H9 (cell line): ENCODE measurements at regions not wholly inside any gene's neighbourhood (a gene's known extent, or its start where the extent isn't known, plus 50 kb on each side); places are given as distances from the start of the nearest gene placed in this dataset.

Source experiments
- DNase-seq: peaks from one replicate; pipeline ENCODE4 v3.0.0-alpha.2; 2017
- H2AFZ ChIP-seq: one replicate; pipeline ENCODE4 v1.6.1; 2013; ENCODE audit warnings: mild to moderate bottlenecking, low read length, control low read depth, moderate library complexity
- H2AK5ac ChIP-seq: 2 replicates; pipeline ENCODE4 v1.6.1; 2013; ENCODE audit warnings: low read length, control low read depth, mixed read lengths; ENCODE audit not compliant: insufficient read length
- H2BK120ac ChIP-seq: one replicate; pipeline ENCODE4 v1.6.1; 2013; ENCODE audit warnings: low read depth, mild to moderate bottlenecking, low read length, control low read depth, inconsistent platforms; ENCODE audit not compliant: poor library complexity, severe bottlenecking
- H2BK12ac ChIP-seq: 2 replicates; pipeline ENCODE4 v1.6.1; 2013; ENCODE audit warnings: low read length, control low read depth, mixed read lengths, low read depth; ENCODE audit not compliant: insufficient read length
- H2BK15ac ChIP-seq: 2 replicates; pipeline ENCODE4 v1.6.1; 2013; ENCODE audit warnings: low read depth, low read length, control low read depth
- H2BK20ac ChIP-seq: one replicate; pipeline ENCODE4 v1.6.1; 2013; ENCODE audit warnings: low read depth, mild to moderate bottlenecking, low read length, control low read depth, inconsistent platforms; ENCODE audit not compliant: poor library complexity, severe bottlenecking
- H2BK5ac ChIP-seq: 2 replicates; pipeline ENCODE4 v1.6.1; 2013; ENCODE audit warnings: low read length, control low read depth, mixed read lengths; ENCODE audit not compliant: insufficient read length
- H3K14ac ChIP-seq: 2 replicates; pipeline ENCODE4 v1.6.1; 2013; ENCODE audit warnings: low read length, control low read depth; ENCODE audit not compliant: insufficient read depth
- H3K18ac ChIP-seq: 2 replicates; pipeline ENCODE4 v1.6.1; 2013; ENCODE audit warnings: low read depth, mild to moderate bottlenecking, mixed read lengths, low read length, control low read depth; ENCODE audit not compliant: insufficient read length
- H3K23ac ChIP-seq: 2 replicates; pipeline ENCODE4 v1.6.1; 2013; ENCODE audit warnings: low read length, control low read depth, mixed read lengths, low read depth; ENCODE audit not compliant: insufficient read length
- H3K23me2 ChIP-seq: 2 replicates; pipeline ENCODE4 v1.6.1; 2013; ENCODE audit warnings: low read depth, mild to moderate bottlenecking, mixed read lengths, low read length, control low read depth; ENCODE audit not compliant: insufficient read length, poor library complexity, severe bottlenecking
- H3K27ac ChIP-seq: 2 replicates; pipeline ENCODE4 v1.5.1; 2013; ENCODE audit warnings: low read length, control low read depth, mixed read lengths, low read depth; ENCODE audit not compliant: insufficient read length
- H3K27me3 ChIP-seq: 2 replicates; pipeline ENCODE4 v1.6.1; 2013; ENCODE audit warnings: low read length, control low read depth, inconsistent platforms; ENCODE audit not compliant: insufficient read depth
- H3K4ac ChIP-seq: 2 replicates; pipeline ENCODE4 v1.6.1; 2013; ENCODE audit warnings: low read depth, mild to moderate bottlenecking, control low read depth, inconsistent platforms, low read length, moderate library complexity
- H3K4me1 ChIP-seq: 2 replicates; pipeline ENCODE4 v1.6.1; 2013; ENCODE audit warnings: low read length, control low read depth, inconsistent platforms; ENCODE audit not compliant: insufficient read depth
- H3K4me2 ChIP-seq: 2 replicates; pipeline ENCODE4 v1.6.1; 2013; ENCODE audit warnings: low read length, control low read depth, mixed read lengths; ENCODE audit not compliant: insufficient read length, insufficient read depth
- H3K56ac ChIP-seq: 2 replicates; pipeline ENCODE4 v1.6.1; 2013; ENCODE audit warnings: low read depth, mild to moderate bottlenecking, mixed read lengths, low read length, control low read depth; ENCODE audit not compliant: insufficient read length
- H3K79me1 ChIP-seq: 2 replicates; pipeline ENCODE4 v1.6.1; 2013; ENCODE audit warnings: low read depth, mild to moderate bottlenecking, moderate library complexity, low read length, control low read depth, inconsistent platforms; ENCODE audit not compliant: insufficient read depth, poor library complexity, severe bottlenecking
- H3K79me2 ChIP-seq: 2 replicates; pipeline ENCODE4 v1.6.1; 2013; ENCODE audit warnings: low read length, control low read depth, inconsistent platforms; ENCODE audit not compliant: insufficient read depth
- H3K9ac ChIP-seq: 2 replicates; pipeline ENCODE4 v1.6.1; 2013; ENCODE audit warnings: low read length, control low read depth, mixed read lengths; ENCODE audit not compliant: insufficient read length; ENCODE audit errors: extremely low read depth
- H3K9me3 ChIP-seq: one replicate; pipeline ENCODE4 v1.6.1; 2013; ENCODE audit warnings: low read depth, low read length, inconsistent platforms; ENCODE audit not compliant: control insufficient read depth
- H3T11ph ChIP-seq: one replicate; pipeline ENCODE4 v1.6.1; 2013; ENCODE audit warnings: mild to moderate bottlenecking, low read length, control low read depth, inconsistent platforms
- H4K20me1 ChIP-seq: one replicate; pipeline ENCODE4 v1.6.1; 2013; ENCODE audit not compliant: control insufficient read depth, insufficient read length, insufficient read depth
- H4K5ac ChIP-seq: 2 replicates; pipeline ENCODE4 v1.6.1; 2013; ENCODE audit warnings: low read depth, mild to moderate bottlenecking, mixed read lengths, low read length, control low read depth; ENCODE audit not compliant: insufficient read length
- H4K8ac ChIP-seq: replicated peaks from 2 replicates; pipeline ENCODE4 v1.6.1; 2013; ENCODE audit warnings: low read length, control low read depth, mixed read lengths, low read depth; ENCODE audit not compliant: insufficient read length
- H4K91ac ChIP-seq: 2 replicates; pipeline ENCODE4 v1.6.1; 2013; ENCODE audit warnings: low read depth, mild to moderate bottlenecking, moderate library complexity, mixed read lengths, low read length, control low read depth; ENCODE audit not compliant: insufficient read length
- H3K27ac Mint-ChIP-seq, 3 experiments: 2 replicates in 2 of 3; 3 replicates in 1 of 3; pipeline ENCODE4 v1.8.0; 2020 to 2021; ENCODE audit warnings: mixed read lengths in 3 of 3, mild to moderate bottlenecking in 1 of 3, moderate library complexity in 1 of 3
- H3K27me3 Mint-ChIP-seq: 2 replicates; pipeline ENCODE4 v1.8.0; 2021; ENCODE audit warnings: low read depth, mild to moderate bottlenecking, moderate library complexity, mixed read lengths
- H3K36me3 Mint-ChIP-seq, 3 experiments: 2 replicates in 2 of 3; 3 replicates in 1 of 3; pipeline ENCODE4 v1.8.0; 2020 to 2021; ENCODE audit warnings: low read depth in 3 of 3, mixed read lengths in 3 of 3; ENCODE audit not compliant: insufficient read depth in 1 of 3
- H3K4me1 Mint-ChIP-seq, 2 experiments: 2 replicates each; pipeline ENCODE4 v1.8.0; 2020; ENCODE audit warnings: mixed read lengths in 2 of 2
- H3K4me3 Mint-ChIP-seq, 2 experiments: 2 replicates in 1 of 2; 3 replicates in 1 of 2; pipeline ENCODE4 v1.8.0; 2020 to 2021; ENCODE audit warnings: mild to moderate bottlenecking in 2 of 2, mixed read lengths in 2 of 2, moderate library complexity in 1 of 2
- H3K9me3 Mint-ChIP-seq, 2 experiments: 2 replicates in 1 of 2; 3 replicates in 1 of 2; pipeline ENCODE4 v1.8.0; 2020; ENCODE audit warnings: mild to moderate bottlenecking in 2 of 2, mixed read lengths in 2 of 2, moderate library complexity in 1 of 2
- WGBS: extraction: QIAGEN DNeasy Blood & Tissue Kit; methylation state at CpG from one replicate; pipeline ENCODE4 v1.1.7; 2013; ENCODE audit warnings: missing lambda C conversion rate, low lambda C conversion rate, mixed read lengths; ENCODE audit not compliant: insufficient read length; ENCODE audit errors: extremely low coverage; 5-methylcytosine and 5-hydroxymethylcytosine counted together
- TF ChIP-seq, protein P1 (sequence below): fragments of 200-600 bp; sonication (generic); conservative IDR thresholded peaks from 3 replicates; pipeline ENCODE4 v1.8.0; 2021; ENCODE audit warnings: antibody characterized with exemption, mild to moderate bottlenecking

DNA sequence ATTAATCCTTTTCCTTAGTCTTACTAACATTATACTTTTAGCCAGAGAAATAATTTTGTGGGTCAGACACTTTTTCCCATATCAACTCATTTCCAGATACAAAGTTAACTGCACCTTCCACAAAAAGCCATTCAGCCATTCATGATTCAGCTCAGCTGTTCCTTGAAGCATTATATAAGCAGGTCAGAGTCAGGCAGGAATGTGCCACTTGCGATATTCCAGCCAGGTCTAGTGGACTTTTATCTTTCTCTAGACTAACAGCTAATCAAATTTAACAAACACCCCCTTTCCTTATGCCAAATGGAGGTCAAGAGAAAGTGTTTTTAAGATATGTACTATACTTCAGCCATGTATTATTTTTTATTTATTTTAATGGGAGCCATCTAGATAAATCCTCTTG, 75.6 kb upstream of the EPB41L3 start:
- Histone ChIP-seq H2BK120ac (no peak overlapping the region), H3K4me2 (no peak overlapping the region), H3K9ac (no peak overlapping the region)

More for the DNA sequence above, 75.6 kb upstream of the EPB41L3 start:
- H4K8ac ChIP-seq: no peak overlapping the region
- no peak overlapping the region for H3K23ac ChIP-seq
- H4K5ac ChIP-seq: no peak overlapping the region
- no CpG with 5 or more reads among the region's 1 CpG for whole genome bisulfite sequencing
- Mint-ChIP-seq H3K27me3 (peaks cover 7% of the 10 kb centered on the region), H3K36me3 (no peaks in the 10 kb centered on the region), H3K4me3 (no peak overlapping the region), H3K4me1 (no peaks in the 10 kb centered on the region), H3K27ac (no peak overlapping the region), H3K9me3 (no peaks in the 10 kb centered on the region)
- H2BK12ac ChIP-seq: no peak overlapping the region
- H3K9me3 ChIP-seq: no peaks in the 10 kb centered on the region
- H2BK5ac ChIP-seq: no peak overlapping the region
- TF ChIP-seq, protein P1, sequence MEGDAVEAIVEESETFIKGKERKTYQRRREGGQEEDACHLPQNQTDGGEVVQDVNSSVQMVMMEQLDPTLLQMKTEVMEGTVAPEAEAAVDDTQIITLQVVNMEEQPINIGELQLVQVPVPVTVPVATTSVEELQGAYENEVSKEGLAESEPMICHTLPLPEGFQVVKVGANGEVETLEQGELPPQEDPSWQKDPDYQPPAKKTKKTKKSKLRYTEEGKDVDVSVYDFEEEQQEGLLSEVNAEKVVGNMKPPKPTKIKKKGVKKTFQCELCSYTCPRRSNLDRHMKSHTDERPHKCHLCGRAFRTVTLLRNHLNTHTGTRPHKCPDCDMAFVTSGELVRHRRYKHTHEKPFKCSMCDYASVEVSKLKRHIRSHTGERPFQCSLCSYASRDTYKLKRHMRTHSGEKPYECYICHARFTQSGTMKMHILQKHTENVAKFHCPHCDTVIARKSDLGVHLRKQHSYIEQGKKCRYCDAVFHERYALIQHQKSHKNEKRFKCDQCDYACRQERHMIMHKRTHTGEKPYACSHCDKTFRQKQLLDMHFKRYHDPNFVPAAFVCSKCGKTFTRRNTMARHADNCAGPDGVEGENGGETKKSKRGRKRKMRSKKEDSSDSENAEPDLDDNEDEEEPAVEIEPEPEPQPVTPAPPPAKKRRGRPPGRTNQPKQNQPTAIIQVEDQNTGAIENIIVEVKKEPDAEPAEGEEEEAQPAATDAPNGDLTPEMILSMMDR: no peak
- H3K79me1 ChIP-seq: no peaks in the 10 kb centered on the region
- H3K27me3 ChIP-seq: no peaks in the 10 kb centered on the region
- H3K14ac ChIP-seq: no peak overlapping the region
- H2AFZ ChIP-seq: no peak overlapping the region
- no peak overlapping the region for H3K27ac ChIP-seq
- H2AK5ac ChIP-seq: no peak overlapping the region
- H3K4ac ChIP-seq: no peak overlapping the region
- H3K56ac ChIP-seq: no peak overlapping the region
- H2BK20ac ChIP-seq: no peak overlapping the region
- H4K91ac ChIP-seq: no peak overlapping the region
- no peaks in the 10 kb centered on the region for H3K79me2 ChIP-seq
- DNase-seq: no peak
- no peak overlapping the region for H3T11ph ChIP-seq
- no peaks in the 10 kb centered on the region for H4K20me1 ChIP-seq
- no peaks in the 10 kb centered on the region for H3K23me2 ChIP-seq
- no peak overlapping the region for H2BK15ac ChIP-seq
- no peak overlapping the region for H3K18ac ChIP-seq
- peaks cover under 1% of the 10 kb centered on the region; the same call in 1 of the 2 replicates for H3K4me1 ChIP-seq
